ENCODE measurements at regions not wholly inside any gene's neighbourhood (a gene's known extent, or its start where the extent isn't known, plus 50 kb on each side); places are given as distances from the start of the nearest gene placed in this dataset.

DNA sequence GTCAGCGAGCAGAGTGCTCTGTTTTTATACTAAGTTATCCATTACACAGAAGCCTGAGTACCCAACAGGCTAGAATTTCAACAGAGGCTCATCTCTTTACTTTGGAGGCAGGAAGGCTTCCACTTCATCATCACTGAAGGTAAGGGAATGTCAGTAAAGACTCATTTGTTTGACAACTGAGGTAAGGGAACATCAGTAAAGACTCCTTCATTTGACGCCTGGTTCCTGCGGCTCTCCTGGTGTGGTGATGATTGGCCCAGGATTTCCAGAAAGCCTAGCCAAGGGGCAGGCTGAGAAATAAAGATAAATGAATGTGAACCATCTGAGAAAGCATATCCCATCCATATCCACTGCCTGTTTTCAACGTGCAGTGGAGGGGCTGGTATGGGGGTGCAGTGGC lies 244.6 kb upstream of the ECI2 start:
- TF ChIP-seq CEBPB (IDR thresholded peaks at IDR 0.05), result no peak
- no peak for TF ChIP-seq NFIC (IDR thresholded peaks at IDR 0.05)
- TF ChIP-seq EGR1 (IDR thresholded peaks at IDR 0.05), result no peak
- no peak for TF ChIP-seq CREB1 (IDR thresholded peaks at IDR 0.05; ENCODE audit: low read depth)
- TF ChIP-seq, protein P1, sequence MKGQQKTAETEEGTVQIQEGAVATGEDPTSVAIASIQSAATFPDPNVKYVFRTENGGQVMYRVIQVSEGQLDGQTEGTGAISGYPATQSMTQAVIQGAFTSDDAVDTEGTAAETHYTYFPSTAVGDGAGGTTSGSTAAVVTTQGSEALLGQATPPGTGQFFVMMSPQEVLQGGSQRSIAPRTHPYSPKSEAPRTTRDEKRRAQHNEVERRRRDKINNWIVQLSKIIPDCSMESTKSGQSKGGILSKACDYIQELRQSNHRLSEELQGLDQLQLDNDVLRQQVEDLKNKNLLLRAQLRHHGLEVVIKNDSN (IDR thresholded peaks at IDR 0.05), result no peak
- no peak for TF ChIP-seq REST (IDR thresholded peaks at IDR 0.05; ENCODE audit: low read depth)
- TF ChIP-seq FOXM1 (IDR thresholded peaks at IDR 0.05; ENCODE audit: borderline replicate concordance, low read depth), result no peak

DNA sequence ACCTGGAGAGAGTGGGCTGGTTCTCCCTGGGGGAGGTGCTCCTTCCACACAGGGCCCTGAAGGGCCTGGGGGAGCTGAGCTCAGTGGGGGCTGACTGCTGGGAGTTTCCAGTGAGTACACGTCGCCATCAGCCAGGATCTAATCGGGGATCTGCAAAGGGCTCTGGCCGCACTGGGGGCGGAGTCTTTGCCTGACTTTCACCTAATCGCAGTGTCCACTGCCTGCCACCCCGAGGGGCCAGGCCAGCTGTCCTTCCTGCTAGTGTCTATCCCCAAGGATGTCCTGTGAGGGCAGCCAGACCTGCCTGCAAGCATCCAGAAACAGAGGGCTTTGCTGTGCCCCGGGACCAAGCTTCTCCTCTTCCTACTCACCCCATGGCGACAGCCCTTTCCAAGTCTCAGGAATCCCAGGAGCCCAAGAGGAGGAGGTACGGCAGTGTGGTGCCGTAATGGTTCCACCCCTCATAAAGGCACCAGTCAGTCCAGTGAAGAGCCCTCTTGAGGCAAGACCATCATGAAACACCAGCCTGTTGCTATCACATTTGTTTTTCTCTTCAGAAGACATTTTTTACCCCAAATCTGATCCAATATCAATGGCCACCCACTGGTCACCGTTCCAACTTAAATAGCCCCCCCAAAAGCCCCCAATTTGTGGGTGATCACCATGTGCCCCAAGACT lies 243.1 kb upstream of the ECI2 start:
- TF ChIP-seq NFIC (IDR thresholded peaks at IDR 0.05), result no peak
- TF ChIP-seq, protein P2, sequence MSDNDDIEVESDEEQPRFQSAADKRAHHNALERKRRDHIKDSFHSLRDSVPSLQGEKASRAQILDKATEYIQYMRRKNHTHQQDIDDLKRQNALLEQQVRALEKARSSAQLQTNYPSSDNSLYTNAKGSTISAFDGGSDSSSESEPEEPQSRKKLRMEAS (IDR thresholded peaks at IDR 0.05), result no peak
- no peak for TF ChIP-seq ZBTB7A (IDR thresholded peaks at IDR 0.05; ENCODE audit: low read depth)
- TF ChIP-seq REST (IDR thresholded peaks at IDR 0.05; ENCODE audit: low read depth), result no peak
- no peak for TF ChIP-seq EP300 (IDR thresholded peaks at IDR 0.05; ENCODE audit: borderline replicate concordance)
- no peak for TF ChIP-seq TCF12 (IDR thresholded peaks at IDR 0.05; ENCODE audit: low read depth)
- TF ChIP-seq FOXM1 (IDR thresholded peaks at IDR 0.05; ENCODE audit: borderline replicate concordance, low read depth), result no peak
- no peak for TF ChIP-seq TEAD4 (IDR thresholded peaks at IDR 0.05)
- no peak for TF ChIP-seq TAF1 (IDR thresholded peaks at IDR 0.05; ENCODE audit: low read depth)
- TF ChIP-seq YY1 (IDR thresholded peaks at IDR 0.05; ENCODE audit: low read depth), result no peak

DNA sequence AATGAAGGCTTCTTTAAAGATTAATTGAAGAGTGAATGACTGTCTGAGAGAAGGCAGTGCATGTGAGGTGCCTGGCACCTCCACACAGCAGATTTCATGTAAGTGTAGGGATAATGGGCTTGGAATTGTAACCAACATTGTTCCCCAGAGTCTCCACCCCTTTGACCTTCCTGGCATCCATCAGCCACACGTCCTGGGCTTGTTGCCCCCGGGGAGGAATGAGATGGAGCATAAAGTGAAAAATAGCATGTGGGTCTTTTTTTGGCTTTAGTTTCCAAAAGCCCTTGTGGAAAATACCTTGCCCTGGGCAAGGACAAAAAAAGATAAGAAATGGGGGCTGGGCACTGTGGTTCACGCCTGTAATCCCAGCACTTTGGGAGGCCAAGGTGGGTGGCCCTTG lies 242.2 kb upstream of the ECI2 start:
- no peak for TF ChIP-seq ZBTB7A (IDR thresholded peaks at IDR 0.05; ENCODE audit: low read depth)
- TF ChIP-seq RAD21 (IDR thresholded peaks at IDR 0.05; ENCODE audit: low read depth), result no peak

DNA sequence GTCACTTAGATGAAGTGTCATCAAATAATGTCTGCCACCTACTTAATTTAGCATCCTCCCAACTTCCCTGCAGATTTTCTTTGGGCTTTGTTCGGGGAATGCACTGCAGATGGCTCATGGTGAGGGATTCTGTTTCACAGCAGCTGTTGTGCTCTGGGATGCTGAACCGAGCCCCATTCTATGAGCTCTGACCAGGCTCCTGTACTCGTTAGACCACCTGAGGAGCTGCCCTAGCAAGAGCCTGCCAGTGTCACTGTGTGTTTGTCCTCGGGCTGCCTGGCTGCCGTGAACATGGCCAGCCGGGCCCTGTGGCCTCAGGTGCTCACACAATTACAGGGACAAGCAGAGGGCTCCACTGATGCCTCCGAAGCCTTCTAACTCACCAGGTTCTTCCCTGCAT lies 238.8 kb upstream of the ECI2 start:
- TF ChIP-seq, protein P1 (IDR thresholded peaks at IDR 0.05), result no peak
- TF ChIP-seq CEBPB (IDR thresholded peaks at IDR 0.05) (no peak), EGR1 (IDR thresholded peaks at IDR 0.05) (no peak)

- TF ChIP-seq NFIC (IDR thresholded peaks at IDR 0.05) (no peak), CEBPB (IDR thresholded peaks at IDR 0.05) (no peak), TCF12 (IDR thresholded peaks at IDR 0.05; ENCODE audit: low read depth) (no peak), REST (IDR thresholded peaks at IDR 0.05; ENCODE audit: low read depth) (no peak), CREB1 (IDR thresholded peaks at IDR 0.05; ENCODE audit: low read depth) (no peak), YY1 (IDR thresholded peaks at IDR 0.05; ENCODE audit: low read depth) (no peak), FOXM1 (IDR thresholded peaks at IDR 0.05; ENCODE audit: borderline replicate concordance, low read depth) (no peak), EGR1 (IDR thresholded peaks at IDR 0.05) (no peak)
These were observed 237.5 kb upstream of the ECI2 start for GRCh38 chr6:4372866-4373265.
